Thyroid gland (tissue), 4 donors: ENCODE measurements at regions not wholly inside any gene's neighbourhood (a gene's known extent, or its start where the extent isn't known, plus 50 kb on each side); places are given as distances from the start of the nearest gene placed in this dataset.
A peak's percentile ranks its signal among the peaks of the same experiment; 100 is the strongest.

ENCODE experiments used
- DNase-seq, 2 donors: peaks; one replicate each; pipeline ENCODE4 v3.0.0-alpha.2; 2019
- H3K27ac ChIP-seq, 3 donors: fragments of 200-600 bp; sonication (generic); 1 replicate in 2 of 3; 2 replicates in 1 of 3; pipeline ENCODE4 v1.5.1; 2016 to 2019; ENCODE audit warnings: mild to moderate bottlenecking in 1 of 3, moderate library complexity in 1 of 3
- H3K27me3 ChIP-seq: fragments of 200-600 bp; sonication (generic); one replicate; pipeline ENCODE4 v1.5.1; 2019
- H3K36me3 ChIP-seq, 2 donors: fragments of 200-600 bp; sonication (generic); one replicate each; pipeline ENCODE4 v1.5.1; 2016 to 2019
- H3K4me1 ChIP-seq, 2 donors: fragments of 200-600 bp; sonication (generic); one replicate each; pipeline ENCODE4 v1.5.1; 2017 to 2019
- H3K4me3 ChIP-seq, 3 donors: fragments of 200-600 bp; sonication (generic); replicated peaks in 1 of 3; 1 replicate in 2 of 3; 2 replicates in 1 of 3; pipeline ENCODE4 v1.5.1; 2016; ENCODE audit warnings: mild to moderate bottlenecking in 1 of 3
- H3K9me3 ChIP-seq: fragments of 200-600 bp; sonication (generic); one replicate; pipeline ENCODE4 v1.5.1; 2017
- POLR2A ChIP-seq, 2 donors: fragments of 450-650 bp; IDR thresholded peaks; one replicate each; pipeline ENCODE4 v1.6.1; 2017; ENCODE audit warnings: antibody characterized with exemption in 2 of 2, mild to moderate bottlenecking in 2 of 2, moderate library complexity in 1 of 2
- WGBS, 2 donors: methylation state at CpG; one replicate each; pipeline ENCODE4 v1.1.5; 2017; 5-methylcytosine and 5-hydroxymethylcytosine counted together
- intact Hi-C: fragments of 100-400 bp; cut with DNase I; formaldehyde crosslinking; loops from one replicate; pipeline ENCODE4 v1.15.1; 2023
- TF ChIP-seq, protein P1 (sequence below), 6 experiments: fragments of 200-600 bp in 3 of 6; fragments of 450-650 bp in 3 of 6; sonication (generic) in 3 of 6; IDR thresholded peaks; one replicate each; pipeline ENCODE4 v1.5.1; 2016 to 2019; ENCODE audit warnings: antibody characterized with exemption in 6 of 6, mild to moderate bottlenecking in 2 of 6, inconsistent platforms in 1 of 6, moderate library complexity in 1 of 6

DNA sequence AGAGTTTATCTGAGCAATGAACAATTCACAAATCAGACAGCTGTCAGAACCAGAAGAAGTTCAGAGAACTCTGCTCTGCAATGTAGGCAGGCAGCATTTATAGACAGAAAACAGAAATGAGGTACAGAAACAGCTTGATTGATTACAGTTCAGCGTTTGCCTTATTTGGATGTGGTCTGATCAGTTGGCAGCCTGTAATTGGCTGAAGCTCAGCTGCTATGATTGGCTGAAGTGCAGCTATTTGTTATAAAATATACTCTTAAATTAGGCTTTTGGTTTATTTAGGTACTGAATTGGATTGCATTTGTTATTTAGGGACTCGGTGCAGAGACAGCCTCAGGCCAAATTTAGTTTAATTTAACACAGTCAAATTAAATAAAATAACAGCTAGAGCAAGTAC is 85.8 kb upstream of the JAZF1 start:
- H3K36me3 ChIP-seq, result no peaks in the 10 kb centered on the region
- TF ChIP-seq POLR2A (IDR thresholded peaks at IDR 0.05), result no peak
- TF ChIP-seq, protein P1, sequence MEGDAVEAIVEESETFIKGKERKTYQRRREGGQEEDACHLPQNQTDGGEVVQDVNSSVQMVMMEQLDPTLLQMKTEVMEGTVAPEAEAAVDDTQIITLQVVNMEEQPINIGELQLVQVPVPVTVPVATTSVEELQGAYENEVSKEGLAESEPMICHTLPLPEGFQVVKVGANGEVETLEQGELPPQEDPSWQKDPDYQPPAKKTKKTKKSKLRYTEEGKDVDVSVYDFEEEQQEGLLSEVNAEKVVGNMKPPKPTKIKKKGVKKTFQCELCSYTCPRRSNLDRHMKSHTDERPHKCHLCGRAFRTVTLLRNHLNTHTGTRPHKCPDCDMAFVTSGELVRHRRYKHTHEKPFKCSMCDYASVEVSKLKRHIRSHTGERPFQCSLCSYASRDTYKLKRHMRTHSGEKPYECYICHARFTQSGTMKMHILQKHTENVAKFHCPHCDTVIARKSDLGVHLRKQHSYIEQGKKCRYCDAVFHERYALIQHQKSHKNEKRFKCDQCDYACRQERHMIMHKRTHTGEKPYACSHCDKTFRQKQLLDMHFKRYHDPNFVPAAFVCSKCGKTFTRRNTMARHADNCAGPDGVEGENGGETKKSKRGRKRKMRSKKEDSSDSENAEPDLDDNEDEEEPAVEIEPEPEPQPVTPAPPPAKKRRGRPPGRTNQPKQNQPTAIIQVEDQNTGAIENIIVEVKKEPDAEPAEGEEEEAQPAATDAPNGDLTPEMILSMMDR (IDR thresholded peaks at IDR 0.05), result no peak
- no peaks in the 10 kb centered on the region for H3K4me1 ChIP-seq
- WGBS, 2 donors, result 46 to 54% methylated on average over 2 of the region's 2 CpGs
- intact Hi-C loops, result no loop called here
- DNase-seq, result no peak
- no peak overlapping the region for H3K27ac ChIP-seq
- H3K4me3 ChIP-seq, result no peak overlapping the region
- no peaks in the 10 kb centered on the region for H3K27me3 ChIP-seq
- H3K9me3 ChIP-seq, result no peaks in the 10 kb centered on the region

DNA sequence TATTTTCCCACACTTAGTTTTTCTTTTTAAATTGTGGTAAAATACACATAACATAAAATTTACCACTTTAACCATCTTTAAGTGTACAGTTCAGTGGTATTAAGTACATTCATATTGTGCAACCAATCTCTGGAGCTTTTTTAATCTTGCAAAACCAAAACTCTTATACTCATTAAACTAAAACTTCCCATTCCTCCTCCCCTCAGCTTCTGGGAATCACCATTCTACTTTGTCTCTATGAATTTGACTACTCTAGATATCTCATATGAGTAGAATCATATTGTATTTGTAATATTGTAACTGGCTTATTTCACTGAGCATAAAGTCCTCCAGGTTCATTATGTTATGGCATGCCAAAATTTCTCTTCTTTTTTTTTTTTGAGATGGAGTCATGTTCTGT is 86.4 kb upstream of the JAZF1 start:
- Histone ChIP-seq H3K9me3 (no peaks in the 10 kb centered on the region), H3K36me3 (no peaks in the 10 kb centered on the region), H3K27me3 (no peaks in the 10 kb centered on the region), H3K4me3 (no peak overlapping the region), H3K4me1 (no peaks in the 10 kb centered on the region), H3K27ac (no peak overlapping the region)
- TF ChIP-seq, protein P1 (IDR thresholded peaks at IDR 0.05), result no peak
- TF ChIP-seq POLR2A (IDR thresholded peaks at IDR 0.05), result no peak
- DNase-seq, result no peak
- intact Hi-C loops, result no loop called here

DNA sequence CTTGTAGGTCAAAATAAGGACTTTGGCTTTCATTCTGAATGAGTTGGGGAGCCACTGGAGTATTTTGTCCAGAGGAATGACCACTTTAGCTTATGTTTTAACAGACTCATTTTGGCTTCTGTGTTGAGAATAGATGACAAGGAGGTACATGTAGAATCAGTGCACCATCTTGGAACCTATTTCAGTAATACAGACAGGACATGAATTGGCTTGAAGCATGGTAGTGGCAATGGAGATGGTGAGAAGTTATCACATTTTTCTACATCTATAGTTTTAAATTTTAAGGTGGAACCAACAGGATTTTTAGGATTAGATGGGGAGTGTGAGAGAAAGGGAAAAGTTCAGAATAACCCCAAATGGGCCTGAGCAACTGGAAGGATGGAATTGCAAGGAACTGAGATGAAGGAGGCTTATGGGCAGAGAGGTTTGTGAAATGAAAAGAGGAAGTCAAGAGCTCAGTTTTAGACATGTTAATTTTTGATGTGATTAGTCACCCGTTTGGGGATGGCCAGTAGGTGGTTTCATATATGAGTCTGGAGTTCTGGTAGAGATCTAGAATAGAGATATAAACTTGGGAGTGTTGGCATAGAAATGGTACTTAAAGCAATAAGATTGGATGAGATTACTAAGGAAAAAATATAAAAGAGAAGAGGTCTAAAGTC is 89.2 kb upstream of the JAZF1 start:
- H3K27ac ChIP-seq, result no peak overlapping the region
- TF ChIP-seq POLR2A (IDR thresholded peaks at IDR 0.05), result no peak
- TF ChIP-seq, protein P1 (IDR thresholded peaks at IDR 0.05), result no peak
- DNase-seq, result no peak
- no peaks in the 10 kb centered on the region for H3K9me3 ChIP-seq
- intact Hi-C loops, result no loop called here
- no peaks in the 10 kb centered on the region for H3K36me3 ChIP-seq
- no peaks in the 10 kb centered on the region for H3K27me3 ChIP-seq
- H3K4me1 ChIP-seq, result no peaks in the 10 kb centered on the region
- WGBS, 2 donors, result 63 to 71% methylated on average over 1 of the region's 1 CpG
- no peak overlapping the region for H3K4me3 ChIP-seq

DNA sequence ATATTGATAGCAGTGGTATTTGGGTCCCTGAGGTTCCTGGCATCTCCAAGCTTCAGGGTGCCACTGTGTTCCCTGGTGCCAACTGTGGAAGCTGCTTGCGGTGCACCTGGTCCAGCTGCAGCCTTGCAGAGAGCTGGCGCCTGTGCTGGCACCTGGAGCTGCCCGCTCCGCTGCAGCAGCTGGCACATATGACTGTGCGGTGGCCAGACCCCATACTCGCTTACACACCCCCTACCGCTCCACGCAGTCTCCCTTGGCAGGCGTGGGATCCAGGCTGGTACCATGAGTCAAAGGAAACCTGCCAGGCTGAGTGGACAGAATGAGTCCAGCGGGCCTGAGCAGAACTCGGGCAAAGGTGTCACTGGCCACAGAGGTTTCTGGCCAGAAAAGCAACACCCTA is 89.9 kb upstream of the JAZF1 start:
- TF ChIP-seq, protein P1 (IDR thresholded peaks at IDR 0.05), result no peak
- no peak for TF ChIP-seq POLR2A (IDR thresholded peaks at IDR 0.05)

DNA sequence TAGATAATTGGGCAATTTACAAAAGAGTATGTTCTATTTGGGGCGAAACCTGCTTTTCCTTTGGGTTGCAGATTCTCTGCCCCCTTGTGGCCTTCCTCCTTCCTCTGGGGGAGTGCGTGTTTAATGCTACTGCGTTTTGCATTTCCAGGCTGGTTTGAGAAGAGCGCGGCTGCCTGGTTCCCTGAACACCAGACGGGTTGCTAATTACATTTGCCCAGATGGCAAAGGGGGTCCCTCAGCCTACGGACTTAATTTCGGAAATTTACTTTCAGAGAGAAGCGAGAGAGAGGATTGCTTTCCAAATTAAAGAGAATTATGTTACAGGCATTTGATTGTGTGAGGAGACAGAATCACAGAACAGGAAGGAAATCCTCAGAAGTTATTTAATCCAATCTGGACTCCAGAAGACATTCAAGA is 91.9 kb upstream of the JAZF1 start:
- Histone ChIP-seq H3K9me3 (no peaks in the 10 kb centered on the region), H3K27ac (no peak overlapping the region), H3K27me3 (no peaks in the 10 kb centered on the region), H3K4me1 (no peaks in the 10 kb centered on the region), H3K4me3 (no peak overlapping the region), H3K36me3 (no peaks in the 10 kb centered on the region)
- peak; percentile 38 to 48 for DNase-seq
- TF ChIP-seq, protein P1 (IDR thresholded peaks at IDR 0.05), result peak in 5 of 6 experiments; percentile 18 to 64 (median 43)
- TF ChIP-seq POLR2A (IDR thresholded peaks at IDR 0.05), result no peak
- 20 to 22% methylated on average over 9 of the region's 9 CpGs for whole genome bisulfite sequencing, 2 donors
- intact Hi-C loops, result no loop called here

More for the DNA sequence above, 89.9 kb upstream of the JAZF1 start:
- no peaks in the 10 kb centered on the region for H3K36me3 ChIP-seq
- WGBS, 2 donors, result 96 to 97% methylated on average over 11 of the region's 11 CpGs
- no peak overlapping the region for H3K27ac ChIP-seq
- intact Hi-C loops, result no loop called here
- H3K27me3 ChIP-seq, result no peaks in the 10 kb centered on the region
- no peaks in the 10 kb centered on the region for H3K4me1 ChIP-seq
- H3K9me3 ChIP-seq, result no peaks in the 10 kb centered on the region
- DNase-seq, result no peak
- no peak overlapping the region for H3K4me3 ChIP-seq
